ENCODE measurements at regions not wholly inside any gene's neighbourhood (a gene's known extent, or its start where the extent isn't known, plus 50 kb on each side); places are given as distances from the start of the nearest gene placed in this dataset.

GRCh38 chr4:155543126-155543765, 123.4 kb upstream of the GUCY1A1 start:
- Histone ChIP-seq H3K27ac (no peak overlapping the region), H3K4me1 (ENCODE audit: control insufficient read depth in 1 of 2, insufficient read depth in 1 of 2, low read depth in 1 of 2, low read length in 1 of 2) (no peaks in the 10 kb centered on the region), H3K4me3 (ENCODE audit: low read depth in 1 of 2, low read length in 1 of 2) (no peak overlapping the region), H3K9me3 (no peaks in the 10 kb centered on the region), H3K36me3 (no peaks in the 10 kb centered on the region), H3K27me3 (no peaks in the 10 kb centered on the region)
- no peak for TF ChIP-seq CTCF (IDR thresholded peaks at IDR 0.05)

GRCh38 chr4:155542415-155542814, 124.2 kb upstream of the GUCY1A1 start:
- Histone ChIP-seq H3K9me3 (no peaks in the 10 kb centered on the region), H3K27ac (no peak overlapping the region), H3K36me3 (no peaks in the 10 kb centered on the region), H3K27me3 (no peaks in the 10 kb centered on the region), H3K4me3 (ENCODE audit: low read depth in 1 of 2, low read length in 1 of 2) (no peak overlapping the region), H3K4me1 (ENCODE audit: control insufficient read depth in 1 of 2, insufficient read depth in 1 of 2, low read depth in 1 of 2, low read length in 1 of 2) (no peaks in the 10 kb centered on the region)
- no peak for TF ChIP-seq CTCF (IDR thresholded peaks at IDR 0.05)

DNA sequence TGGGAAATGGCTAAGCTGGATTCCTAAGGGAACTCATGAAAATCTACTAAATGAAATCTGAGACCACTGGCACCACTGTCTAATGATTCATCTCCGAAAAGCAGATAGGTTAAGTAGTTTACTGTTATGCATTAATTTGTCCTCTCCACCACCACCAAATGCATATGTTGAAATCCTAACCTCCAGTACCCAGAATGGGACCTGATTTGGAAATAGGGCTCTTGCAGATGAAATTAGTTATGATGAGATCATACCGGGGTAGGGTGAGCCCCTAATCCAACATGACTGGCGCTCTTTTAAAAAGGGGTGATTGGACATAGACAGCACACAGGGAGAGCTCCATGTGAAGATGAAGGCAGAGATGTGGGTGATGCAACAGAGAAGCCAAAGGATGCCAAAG, 124.9 kb upstream of the GUCY1A1 start:
- H3K4me3 ChIP-seq (ENCODE audit: low read depth in 1 of 2, low read length in 1 of 2): no peak overlapping the region
- no peak overlapping the region for H3K27ac ChIP-seq
- H3K9me3 ChIP-seq: no peaks in the 10 kb centered on the region
- no peak for TF ChIP-seq CTCF (IDR thresholded peaks at IDR 0.05)
- no peaks in the 10 kb centered on the region for H3K4me1 ChIP-seq (ENCODE audit: control insufficient read depth in 1 of 2, insufficient read depth in 1 of 2, low read depth in 1 of 2, low read length in 1 of 2)
- H3K27me3 ChIP-seq: no peaks in the 10 kb centered on the region
- no peaks in the 10 kb centered on the region for H3K36me3 ChIP-seq

GRCh38 chr4:155540698-155541097, 126.0 kb upstream of the GUCY1A1 start:
- Histone ChIP-seq H3K27me3 (no peaks in the 10 kb centered on the region), H3K4me1 (ENCODE audit: control insufficient read depth in 1 of 2, insufficient read depth in 1 of 2, low read depth in 1 of 2, low read length in 1 of 2) (no peaks in the 10 kb centered on the region), H3K36me3 (no peaks in the 10 kb centered on the region), H3K9me3 (no peaks in the 10 kb centered on the region), H3K27ac (no peak overlapping the region), H3K4me3 (ENCODE audit: low read depth in 1 of 2, low read length in 1 of 2) (no peak overlapping the region)
- TF ChIP-seq CTCF (IDR thresholded peaks at IDR 0.05): no peak

GRCh38 chr4:155539746-155540145, 126.9 kb upstream of the GUCY1A1 start:
- Histone ChIP-seq H3K4me1 (ENCODE audit: control insufficient read depth in 1 of 2, insufficient read depth in 1 of 2, low read depth in 1 of 2, low read length in 1 of 2) (no peaks in the 10 kb centered on the region), H3K27me3 (no peaks in the 10 kb centered on the region), H3K36me3 (no peaks in the 10 kb centered on the region), H3K27ac (no peak overlapping the region), H3K9me3 (no peaks in the 10 kb centered on the region), H3K4me3 (ENCODE audit: low read depth in 1 of 2, low read length in 1 of 2) (no peak overlapping the region)
- TF ChIP-seq CTCF (IDR thresholded peaks at IDR 0.05): no peak
